ENCODE measurements at regions not wholly inside any gene's neighbourhood (a gene's known extent, or its start where the extent isn't known, plus 50 kb on each side); places are given as distances from the start of the nearest gene placed in this dataset.

- H3K79me2 ChIP-seq (ENCODE audit: insufficient read depth): no peaks in the 10 kb centered on the region
- H3K4me1 ChIP-seq (ENCODE audit: control insufficient read depth in 1 of 2, insufficient read depth in 2 of 2, low read depth in 1 of 2, low read length in 1 of 2): peaks cover 0 to 3% of the 10 kb centered on the region in 2 experiments; a peak in 2 of 4 replicates
- H3K4me2 ChIP-seq: no peak overlapping the region
- no peak overlapping the region for H3K9ac ChIP-seq
- DNase-seq: peak; percentile 35
- no peak overlapping the region for H2AFZ ChIP-seq (ENCODE audit: low read depth)
- no peaks in the 10 kb centered on the region for H3K36me3 ChIP-seq (replicated peaks in 1 of 2; ENCODE audit: control insufficient read depth in 1 of 2, insufficient read depth in 2 of 2, low read length in 1 of 2)
- H3K9me3 ChIP-seq: no peaks in the 10 kb centered on the region
- CTCF ChIA-PET: interaction anchor here (1.1 kb wide), 1 partner anchor 335 kb away, joined by 3 read pairs; no protein-coding TSS in a partner anchor
- no peaks in the 10 kb centered on the region for H3K27me3 ChIP-seq (ENCODE audit: insufficient read depth)
- 7% methylated on average over 1 of the region's 1 CpG for WGBS (ENCODE audit: low lambda C conversion rate)
- H3K27ac ChIP-seq (ENCODE audit: low read depth in 2 of 2, low read length in 1 of 2): peak overlapping the region in 1 of 2 experiments; percentile 50; a peak in 2 of 4 replicates
- no peaks in the 10 kb centered on the region for H3F3A ChIP-seq (replicated peaks; ENCODE audit: insufficient read depth)
- POLR2A ChIA-PET: no interaction called here
- no peaks in the 10 kb centered on the region for H4K20me1 ChIP-seq (ENCODE audit: insufficient read depth)
- H3K9me2 ChIP-seq: no peaks in the 10 kb centered on the region
- H3K4me3 ChIP-seq (ENCODE audit: low read depth in 2 of 2, low read length in 1 of 2): no peak overlapping the region
- TF ChIP-seq GATA2 (CRISPR knock-in tag; IDR thresholded peaks at IDR 0.05): peak; percentile 19; the same call in 1 of the 2 replicates
- no peak for TF ChIP-seq CTCF (IDR thresholded peaks at IDR 0.05)
- no peak for TF ChIP-seq RFX5 (IDR thresholded peaks at IDR 0.05; ENCODE audit: low read length)
- TF ChIP-seq NRF1 (IDR thresholded peaks at IDR 0.05; ENCODE audit: low read depth, low read length): no peak
- TF ChIP-seq USF2 (IDR thresholded peaks at IDR 0.05; ENCODE audit: borderline replicate concordance, low read depth, low read length): no peak
Observed at GRCh38 chr13:74622284-74622683, 488.1 kb upstream of the KLF12 start.

GRCh38 chr13:74620711-74621110, 486.5 kb upstream of the KLF12 start:
- no peaks in the 10 kb centered on the region for H4K20me1 ChIP-seq (ENCODE audit: insufficient read depth)
- H3K4me2 ChIP-seq: no peak overlapping the region
- no peaks in the 10 kb centered on the region for H3K9me3 ChIP-seq
- no peaks in the 10 kb centered on the region for H3K27me3 ChIP-seq (ENCODE audit: insufficient read depth)
- H3K4me3 ChIP-seq (ENCODE audit: low read depth in 2 of 2, low read length in 1 of 2): no peak overlapping the region
- ChIA-PET CTCF (no interaction called here), POLR2A (no interaction called here)
- no peaks in the 10 kb centered on the region for H3K79me2 ChIP-seq (ENCODE audit: insufficient read depth)
- no peak overlapping the region for H3K27ac ChIP-seq (ENCODE audit: low read depth in 2 of 2, low read length in 1 of 2)
- WGBS (ENCODE audit: low lambda C conversion rate): 23% methylated on average over 2 of the region's 2 CpGs
- no peak for DNase-seq
- no peaks in the 10 kb centered on the region for H3K36me3 ChIP-seq (replicated peaks in 1 of 2; ENCODE audit: control insufficient read depth in 1 of 2, insufficient read depth in 2 of 2, low read length in 1 of 2)
- H3F3A ChIP-seq (replicated peaks; ENCODE audit: insufficient read depth): no peaks in the 10 kb centered on the region
- no peaks in the 10 kb centered on the region for H3K9me2 ChIP-seq
- H3K9ac ChIP-seq: no peak overlapping the region
- peaks cover 0 to 3% of the 10 kb centered on the region in 2 experiments; a peak in 2 of 4 replicates for H3K4me1 ChIP-seq (ENCODE audit: control insufficient read depth in 1 of 2, insufficient read depth in 2 of 2, low read depth in 1 of 2, low read length in 1 of 2)
- H2AFZ ChIP-seq (ENCODE audit: low read depth): no peak overlapping the region
- no peak for TF ChIP-seq TCF12 (IDR thresholded peaks at IDR 0.05)
- TF ChIP-seq MXI1 (IDR thresholded peaks at IDR 0.05; ENCODE audit: low read depth, low read length): no peak
- no peak for TF ChIP-seq RCOR1 (IDR thresholded peaks at IDR 0.05; ENCODE audit: low read length)
- TF ChIP-seq EZH2phosphoT487 (IDR thresholded peaks at IDR 0.05; ENCODE audit: borderline replicate concordance, low read depth): no peak
- TF ChIP-seq FOXM1 (IDR thresholded peaks at IDR 0.05; ENCODE audit: low read depth): no peak
- TF ChIP-seq CTCF (IDR thresholded peaks at IDR 0.05): no peak
- TF ChIP-seq CHD2 (IDR thresholded peaks at IDR 0.05; ENCODE audit: low read length, partially characterized antibody): no peak
